NOMO-1 (cell line): ENCODE measurements at regions not wholly inside any gene's neighbourhood (a gene's known extent, or its start where the extent isn't known, plus 50 kb on each side); places are given as distances from the start of the nearest gene placed in this dataset.

Experiments used
- DNase-seq, 2 experiments: peaks; one replicate each; lab custom pipeline; 2025; ENCODE audit not compliant: unreplicated experiment in 2 of 2; lab: John Stamatoyannopoulos, UW

- no peak for DNase-seq
Observed at GRCh38 chr20:40457404-40457803, 231.6 kb downstream of the MAFB start.

GRCh38 chr20:40452758-40453157, 236.3 kb downstream of the MAFB start:
- DNase-seq = no peak

- no peak for DNase-seq
Observed at GRCh38 chr20:40451552-40451951, 237.5 kb downstream of the MAFB start.

GRCh38 chr20:40449974-40450616, 238.9 kb downstream of the MAFB start:
- no peak for DNase-seq

- DNase-seq = no peak
Observed at GRCh38 chr20:40449144-40449690, 239.8 kb downstream of the MAFB start.

- no peak for DNase-seq
Observed at GRCh38 chr20:40446888-40447287, 242.1 kb downstream of the MAFB start.

GRCh38 chr20:40444516-40444915, 244.5 kb downstream of the MAFB start:
- DNase-seq = no peak

- no peak for DNase-seq
Observed at GRCh38 chr20:40443753-40444152, 245.3 kb downstream of the MAFB start.

GRCh38 chr20:40442181-40442963, 246.7 kb downstream of the MAFB start:
- no peak for DNase-seq

- no peak for DNase-seq
Observed at GRCh38 chr20:40441771-40442170, 247.3 kb downstream of the MAFB start.

GRCh38 chr20:40438161-40438830, 250.7 kb downstream of the MAFB start:
- no peak for DNase-seq

GRCh38 chr20:40436011-40436410, 253.0 kb downstream of the MAFB start:
- DNase-seq = no peak

GRCh38 chr20:40435146-40435895, 253.7 kb downstream of the MAFB start:
- DNase-seq = no peak

- no peak for DNase-seq
Observed at GRCh38 chr20:40434122-40434521, 254.9 kb downstream of the MAFB start.

GRCh38 chr20:40433341-40433861, 255.6 kb downstream of the MAFB start:
- DNase-seq = no peak

GRCh38 chr20:40431611-40432010, 257.4 kb downstream of the MAFB start:
- no peak for DNase-seq

- no peak for DNase-seq
Observed at GRCh38 chr20:40431112-40431511, 257.9 kb downstream of the MAFB start.

- no peak for DNase-seq
Observed at GRCh38 chr20:40427026-40427425, 262.0 kb downstream of the MAFB start.

GRCh38 chr20:40424695-40425094, 264.3 kb downstream of the MAFB start:
- DNase-seq = no peak

GRCh38 chr20:40422656-40423055, 266.4 kb downstream of the MAFB start:
- DNase-seq = no peak

- no peak for DNase-seq
Observed at GRCh38 chr20:40416274-40416673, 272.8 kb downstream of the MAFB start.
